ENCODE measurements at regions not wholly inside any gene's neighbourhood (a gene's known extent, or its start where the extent isn't known, plus 50 kb on each side); places are given as distances from the start of the nearest gene placed in this dataset.

- TF ChIP-seq, protein P1, sequence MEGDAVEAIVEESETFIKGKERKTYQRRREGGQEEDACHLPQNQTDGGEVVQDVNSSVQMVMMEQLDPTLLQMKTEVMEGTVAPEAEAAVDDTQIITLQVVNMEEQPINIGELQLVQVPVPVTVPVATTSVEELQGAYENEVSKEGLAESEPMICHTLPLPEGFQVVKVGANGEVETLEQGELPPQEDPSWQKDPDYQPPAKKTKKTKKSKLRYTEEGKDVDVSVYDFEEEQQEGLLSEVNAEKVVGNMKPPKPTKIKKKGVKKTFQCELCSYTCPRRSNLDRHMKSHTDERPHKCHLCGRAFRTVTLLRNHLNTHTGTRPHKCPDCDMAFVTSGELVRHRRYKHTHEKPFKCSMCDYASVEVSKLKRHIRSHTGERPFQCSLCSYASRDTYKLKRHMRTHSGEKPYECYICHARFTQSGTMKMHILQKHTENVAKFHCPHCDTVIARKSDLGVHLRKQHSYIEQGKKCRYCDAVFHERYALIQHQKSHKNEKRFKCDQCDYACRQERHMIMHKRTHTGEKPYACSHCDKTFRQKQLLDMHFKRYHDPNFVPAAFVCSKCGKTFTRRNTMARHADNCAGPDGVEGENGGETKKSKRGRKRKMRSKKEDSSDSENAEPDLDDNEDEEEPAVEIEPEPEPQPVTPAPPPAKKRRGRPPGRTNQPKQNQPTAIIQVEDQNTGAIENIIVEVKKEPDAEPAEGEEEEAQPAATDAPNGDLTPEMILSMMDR (IDR thresholded peaks at IDR 0.05): no peak
- TF ChIP-seq POLR2A (IDR thresholded peaks at IDR 0.05): no peak
- TF ChIP-seq POLR2AphosphoS5 (IDR thresholded peaks at IDR 0.05): no peak
These were observed 142.9 kb upstream of the SOX4 start for GRCh38 chr6:21450628-21451027.
